OCI-LY1 (cell line): ENCODE measurements at regions not wholly inside any gene's neighbourhood (a gene's known extent, or its start where the extent isn't known, plus 50 kb on each side); places are given as distances from the start of the nearest gene placed in this dataset.
A peak's percentile ranks its signal among the peaks of the same experiment; 100 is the strongest.
"Not testable (repeated sequence)": the region's sequence is repeated elsewhere in the genome, so short reads cannot be mapped to it uniquely, and the experiment has no call there.

ENCODE experiments used
- H2AFZ ChIP-seq: fragments of 200-600 bp; sonication (generic), shearing (Covaris generic); 2 replicates; pipeline ENCODE4 v1.6.0; 2014; ENCODE audit warnings: antibody characterized with exemption, mild to moderate bottlenecking, low read length
- H3F3A ChIP-seq: fragments of 200-600 bp; sonication (generic), shearing (Covaris generic); 2 replicates; pipeline ENCODE4 v1.6.0; 2014; ENCODE audit warnings: mild to moderate bottlenecking, antibody characterized with exemption, low read length, moderate library complexity; ENCODE audit not compliant: insufficient read depth
- H3K27ac ChIP-seq: fragments of 200-600 bp; sonication (generic); 2 replicates; pipeline ENCODE4 v1.5.1; 2014; ENCODE audit warnings: low read length, mixed run types, mild to moderate bottlenecking, low read depth; ENCODE audit not compliant: poor library complexity, severe bottlenecking
- H3K27me3 ChIP-seq: fragments of 200-600 bp; sonication (generic); 2 replicates; pipeline ENCODE4 v1.6.0; 2014; ENCODE audit warnings: antibody characterized with exemption, mild to moderate bottlenecking, low read length, moderate library complexity; ENCODE audit not compliant: insufficient read depth
- H3K36me3 ChIP-seq: fragments of 200-600 bp; sonication (generic); 2 replicates; pipeline ENCODE4 v1.6.1; 2014; ENCODE audit warnings: mild to moderate bottlenecking, antibody characterized with exemption, low read length, moderate library complexity, mixed read lengths; ENCODE audit not compliant: insufficient read depth
- H3K4me1 ChIP-seq: fragments of 200-600 bp; sonication (generic); 2 replicates; pipeline ENCODE4 v1.5.1; 2014; ENCODE audit warnings: mild to moderate bottlenecking, low read length, moderate library complexity; ENCODE audit not compliant: insufficient read depth, severe bottlenecking
- H3K4me2 ChIP-seq: fragments of 200-600 bp; sonication (generic), shearing (Covaris generic); 2 replicates; pipeline ENCODE4 v1.6.1; 2014; ENCODE audit warnings: low read length
- H3K4me3 ChIP-seq: fragments of 200-600 bp; sonication (generic); 2 replicates; pipeline ENCODE4 v1.5.1; 2014; ENCODE audit warnings: low read length, low read depth, mild to moderate bottlenecking, mixed read lengths; ENCODE audit not compliant: poor library complexity, severe bottlenecking
- H3K79me2 ChIP-seq: fragments of 200-600 bp; shearing (Covaris generic); 2 replicates; pipeline ENCODE4 v1.6.1; 2016; ENCODE audit warnings: mixed run types, low read length, mixed read lengths; ENCODE audit not compliant: insufficient read depth
- H3K9ac ChIP-seq: fragments of 200-600 bp; sonication (generic), shearing (Covaris generic); 2 replicates; pipeline ENCODE4 v1.6.1; 2014; ENCODE audit warnings: mild to moderate bottlenecking, low read length, mixed read lengths
- H3K9me2 ChIP-seq: fragments of 200-600 bp; sonication (generic), shearing (Covaris generic); 2 replicates; pipeline ENCODE4 v1.6.1; 2014; ENCODE audit warnings: low read depth, mild to moderate bottlenecking, low read length, mixed read lengths
- H3K9me3 ChIP-seq: fragments of 200-600 bp; shearing (Covaris generic); 2 replicates; pipeline ENCODE4 v1.6.1; 2014; ENCODE audit warnings: low read length, mixed read lengths
- H4K20me1 ChIP-seq: fragments of 200-600 bp; sonication (generic), shearing (Covaris generic); 2 replicates; pipeline ENCODE4 v1.6.0; 2016; ENCODE audit warnings: mild to moderate bottlenecking, low read length; ENCODE audit not compliant: insufficient read depth
- CTCF ChIP-seq: fragments of 200-600 bp; sonication (generic), shearing (Covaris generic); IDR thresholded peaks from 2 replicates; pipeline ENCODE4 v1.5.1; 2017; ENCODE audit warnings: mild to moderate bottlenecking, antibody characterized with exemption, low read length, moderate library complexity, mixed read lengths
- EZH2 ChIP-seq: fragments of 200-600 bp; sonication (generic), shearing (Covaris generic); IDR thresholded peaks from 2 replicates; pipeline ENCODE4 v1.8.0; 2017; ENCODE audit warnings: borderline replicate concordance, mixed run types, mild to moderate bottlenecking, antibody characterized with exemption, low read length, moderate library complexity, mixed read lengths

DNA sequence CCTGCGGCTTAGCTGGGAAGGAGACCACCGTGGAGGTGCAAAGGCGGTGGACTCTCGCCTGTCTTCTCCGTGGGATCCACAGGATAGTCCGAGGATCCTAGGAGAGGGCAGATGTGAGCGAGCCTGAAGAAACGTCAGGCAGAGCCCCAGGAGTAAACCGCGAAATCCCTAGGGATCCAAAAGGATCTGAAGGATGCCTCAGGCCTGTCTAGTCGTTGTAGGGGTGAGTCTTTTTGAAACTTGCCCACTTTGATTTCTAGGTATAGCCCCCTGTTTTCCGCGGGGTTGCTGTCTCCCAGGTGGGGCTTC, 576.5 kb downstream of the KCNJ18 start:
- peaks cover 4% of the 10 kb centered on the region for H3K4me1 ChIP-seq
- peaks cover 2% of the 10 kb centered on the region for H3K9me3 ChIP-seq
- H3K4me3 ChIP-seq = no peak overlapping the region
- no peak overlapping the region for H3K27ac ChIP-seq
- no peak overlapping the region for H3K4me2 ChIP-seq
- H3F3A ChIP-seq = no peaks in the 10 kb centered on the region
- H3K27me3 ChIP-seq = no peaks in the 10 kb centered on the region
- no peak overlapping the region for H3K9ac ChIP-seq
- H3K79me2 ChIP-seq = no peaks in the 10 kb centered on the region
- no peaks in the 10 kb centered on the region for H4K20me1 ChIP-seq
- TF ChIP-seq EZH2 (no peak), CTCF (no peak)
- no peak overlapping the region for H2AFZ ChIP-seq
- H3K36me3 ChIP-seq = no peaks in the 10 kb centered on the region
- H3K9me2 ChIP-seq = no peaks in the 10 kb centered on the region

- peaks cover 4% of the 10 kb centered on the region for H3K4me1 ChIP-seq
- no peaks in the 10 kb centered on the region for H3K9me2 ChIP-seq
- H3K4me3 ChIP-seq = no peak overlapping the region
- no peaks in the 10 kb centered on the region for H4K20me1 ChIP-seq
- H3K4me2 ChIP-seq = no peak overlapping the region
- no peaks in the 10 kb centered on the region for H3F3A ChIP-seq
- no peaks in the 10 kb centered on the region for H3K36me3 ChIP-seq
- no peak overlapping the region for H2AFZ ChIP-seq
- H3K79me2 ChIP-seq = no peaks in the 10 kb centered on the region
- TF ChIP-seq CTCF (peak; percentile 40), EZH2 (no peak)
- H3K27ac ChIP-seq = no peak overlapping the region
- no peaks in the 10 kb centered on the region for H3K9me3 ChIP-seq
- H3K9ac ChIP-seq = no peak overlapping the region
- H3K27me3 ChIP-seq = no peaks in the 10 kb centered on the region
Measured at GRCh38 chr17:22270381-22270780, 578.1 kb downstream of the KCNJ18 start.

DNA sequence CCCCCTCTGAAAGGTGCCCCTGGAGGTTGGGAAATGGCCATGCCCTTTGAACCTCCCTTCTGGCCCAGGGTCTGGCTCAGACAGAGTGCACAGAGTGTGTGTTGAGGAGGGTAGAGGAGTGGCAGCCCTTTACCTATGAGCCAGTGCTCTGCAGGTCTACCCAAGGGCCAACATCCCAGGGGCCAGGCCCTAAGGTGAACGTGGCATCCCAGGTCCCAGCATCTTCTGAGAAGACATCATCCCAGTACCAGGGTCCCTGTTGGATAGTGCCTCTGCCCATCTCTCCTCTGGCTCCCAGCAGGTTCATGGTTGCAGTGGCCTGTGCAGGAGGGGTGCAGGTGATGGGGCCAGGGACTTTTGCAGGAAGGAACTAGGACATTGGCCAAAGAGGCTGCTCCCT, 578.5 kb downstream of the KCNJ18 start:
- not testable (repeated sequence) for H3K4me3 ChIP-seq, H3K27me3 ChIP-seq, H3K79me2 ChIP-seq, H3K9me2 ChIP-seq, H3K36me3 ChIP-seq, H2AFZ ChIP-seq, H3K27ac ChIP-seq, H4K20me1 ChIP-seq, H3K4me1 ChIP-seq, H3K9ac ChIP-seq, H3F3A ChIP-seq, H3K9me3 ChIP-seq, H3K4me2 ChIP-seq

- no peak overlapping the region for H3K4me2 ChIP-seq
- no peak overlapping the region for H2AFZ ChIP-seq
- no peak for TF ChIP-seq CTCF
- no peak for TF ChIP-seq EZH2
- no peak overlapping the region for H3K9ac ChIP-seq
- no peaks in the 10 kb centered on the region for H3K79me2 ChIP-seq
- H4K20me1 ChIP-seq = no peaks in the 10 kb centered on the region
- H3K4me1 ChIP-seq = peaks cover 4% of the 10 kb centered on the region
- no peaks in the 10 kb centered on the region for H3K27me3 ChIP-seq
- no peak overlapping the region for H3K27ac ChIP-seq
- no peaks in the 10 kb centered on the region for H3K9me2 ChIP-seq
- H3K36me3 ChIP-seq = no peaks in the 10 kb centered on the region
- no peak overlapping the region for H3K4me3 ChIP-seq
- H3F3A ChIP-seq = no peaks in the 10 kb centered on the region
- H3K9me3 ChIP-seq = no peaks in the 10 kb centered on the region
Measured at GRCh38 chr17:22272363-22273146, 580.2 kb downstream of the KCNJ18 start.
